Fibroblast of the aortic adventitia (primary cell): ENCODE measurements at regions not wholly inside any gene's neighbourhood (a gene's known extent, or its start where the extent isn't known, plus 50 kb on each side); places are given as distances from the start of the nearest gene placed in this dataset.
"Not testable (repeated sequence)": the region's sequence is repeated elsewhere in the genome, so short reads cannot be mapped to it uniquely, and the experiment has no call there.

Source experiments
- DNase-seq: peaks from one replicate; pipeline ENCODE4 v3.0.0-alpha.2; 2010; ENCODE audit warnings: low read depth
- H3K4me3 ChIP-seq: 2 replicates; pipeline ENCODE4 v1.5.1; 2011; ENCODE audit warnings: low read depth, mild to moderate bottlenecking, control low read depth, low read length, moderate library complexity
- CTCF ChIP-seq: IDR thresholded peaks from 2 replicates; pipeline ENCODE4 v1.5.1; 2011; ENCODE audit warnings: mild to moderate bottlenecking, low read length, control low read depth, inconsistent platforms; ENCODE audit not compliant: insufficient read depth

- H3K4me3 ChIP-seq, result no peak overlapping the region
- TF ChIP-seq CTCF, result peak; percentile 87
- peak; percentile 64 for DNase-seq
These were observed 279.1 kb downstream of the TTC6 start for GRCh38 chr14:37874429-37875109.

- no peak for TF ChIP-seq CTCF
- no peak overlapping the region for H3K4me3 ChIP-seq
- DNase-seq, result no peak
These were observed 292.8 kb downstream of the TTC6 start for GRCh38 chr14:37888234-37888633.

GRCh38 chr14:37889087-37889486 is 293.7 kb downstream of the TTC6 start:
- no peak for DNase-seq
- H3K4me3 ChIP-seq, result no peak overlapping the region
- TF ChIP-seq CTCF, result no peak

GRCh38 chr14:37890095-37890494 is 294.7 kb downstream of the TTC6 start:
- no peak for DNase-seq
- peak; percentile 33 for TF ChIP-seq CTCF
- no peak overlapping the region for H3K4me3 ChIP-seq

GRCh38 chr14:37891500-37891899 is 296.1 kb downstream of the TTC6 start:
- not testable (repeated sequence) for H3K4me3 ChIP-seq, DNase-seq

GRCh38 chr14:37894463-37894862 is 299.0 kb downstream of the TTC6 start:
- H3K4me3 ChIP-seq, result no peak overlapping the region
- no peak for TF ChIP-seq CTCF
- DNase-seq, result no peak

- no peak for TF ChIP-seq CTCF
- no peak overlapping the region for H3K4me3 ChIP-seq
- DNase-seq, result no peak
These were observed 303.9 kb downstream of the TTC6 start for GRCh38 chr14:37899365-37899764.
